Caco-2 (cell line): ENCODE measurements at regions not wholly inside any gene's neighbourhood (a gene's known extent, or its start where the extent isn't known, plus 50 kb on each side); places are given as distances from the start of the nearest gene placed in this dataset.

Experiments
- BruUV-seq: library from RNA; stranded (reverse); fragments of 400-500 nt; replicated peaks from 2 replicates; lab custom pipeline; 2021; lab: Mats Ljungman, UMichigan
- CTCF ChIA-PET: fragments of 300-600 bp; sonication (Branson Sonifier 250); formaldehyde crosslinking; loops from one replicate; lab custom pipeline; 2022; ENCODE audit warnings: antibody characterized with exemption; lab: Charles Lee
- POLR2A ChIA-PET: fragments of 300-600 bp; sonication (Branson Sonifier 250); formaldehyde crosslinking; loops from one replicate; lab custom pipeline; 2022; ENCODE audit warnings: antibody characterized with exemption; lab: Charles Lee
- DNase-seq, 2 experiments: peaks; one replicate each; pipeline versions ENCODE4 v3.0.0 to v3.0.0-alpha.2; 2020 to 2022
- H3K27me3 ChIP-seq: replicated peaks from 2 replicates; pipeline ENCODE4 v1.6.0; 2011; ENCODE audit warnings: low read length; ENCODE audit not compliant: control insufficient read depth, insufficient read depth
- H3K36me3 ChIP-seq: 2 replicates; pipeline ENCODE4 v1.5.1; 2011; ENCODE audit warnings: low read length; ENCODE audit not compliant: control insufficient read depth, insufficient read depth
- H3K4me1 ChIP-seq: fragments of 250-450 bp; sonication (Bioruptor Pico); 2 replicates; pipeline ENCODE4 v1.5.1; 2020; ENCODE audit warnings: mild to moderate bottlenecking
- H3K4me3 ChIP-seq: 2 replicates; pipeline ENCODE4 v1.5.1; 2011; ENCODE audit warnings: low read depth, mild to moderate bottlenecking, control low read depth, low read length
- H3K9me3 ChIP-seq: fragments of 250-450 bp; sonication (Bioruptor Pico); 2 replicates; pipeline ENCODE4 v1.5.1; 2020; ENCODE audit warnings: mild to moderate bottlenecking, moderate library complexity
- H3K27ac Mint-ChIP-seq: one replicate; pipeline ENCODE4 v1.8.0; 2022; ENCODE audit warnings: mixed read lengths; ENCODE audit not compliant: unreplicated experiment
- H3K27me3 Mint-ChIP-seq: one replicate; pipeline ENCODE4 v1.8.0; 2022; ENCODE audit warnings: mixed read lengths; ENCODE audit not compliant: insufficient read depth, unreplicated experiment
- H3K36me3 Mint-ChIP-seq: one replicate; pipeline ENCODE4 v1.8.0; 2022; ENCODE audit warnings: mild to moderate bottlenecking, mixed read lengths; ENCODE audit not compliant: insufficient read depth, unreplicated experiment
- H3K4me1 Mint-ChIP-seq: one replicate; pipeline ENCODE4 v1.8.0; 2022; ENCODE audit warnings: low read depth, mixed read lengths; ENCODE audit not compliant: unreplicated experiment
- H3K4me3 Mint-ChIP-seq: one replicate; pipeline ENCODE4 v1.8.0; 2022; ENCODE audit warnings: mild to moderate bottlenecking, moderate library complexity, mixed read lengths; ENCODE audit not compliant: unreplicated experiment
- H3K9me3 Mint-ChIP-seq: one replicate; pipeline ENCODE4 v1.8.0; 2022; ENCODE audit warnings: mixed read lengths; ENCODE audit not compliant: unreplicated experiment
- intact Hi-C: fragments of 100-400 bp; cut with micrococcal nuclease; formaldehyde crosslinking; loops from one replicate; pipeline ENCODE4 v1.10.0; 2022; ENCODE audit not compliant: unreplicated experiment
- TF ChIP-seq, protein P1 (sequence below), 2 experiments: fragments of 200-600 bp in 1 of 2; IDR thresholded peaks; 1 replicate in 1 of 2; 2 replicates in 1 of 2; pipeline versions ENCODE4 v1.5.1 to v1.8.0; 2011 to 2022; ENCODE audit warnings: antibody characterized with exemption in 1 of 2, control low read depth in 1 of 2, inconsistent platforms in 1 of 2, low read depth in 1 of 2, low read length in 1 of 2, mild to moderate bottlenecking in 1 of 2, moderate library complexity in 1 of 2; ENCODE audit not compliant: insufficient read depth in 1 of 2, severe bottlenecking in 1 of 2, unreplicated experiment in 1 of 2

DNA sequence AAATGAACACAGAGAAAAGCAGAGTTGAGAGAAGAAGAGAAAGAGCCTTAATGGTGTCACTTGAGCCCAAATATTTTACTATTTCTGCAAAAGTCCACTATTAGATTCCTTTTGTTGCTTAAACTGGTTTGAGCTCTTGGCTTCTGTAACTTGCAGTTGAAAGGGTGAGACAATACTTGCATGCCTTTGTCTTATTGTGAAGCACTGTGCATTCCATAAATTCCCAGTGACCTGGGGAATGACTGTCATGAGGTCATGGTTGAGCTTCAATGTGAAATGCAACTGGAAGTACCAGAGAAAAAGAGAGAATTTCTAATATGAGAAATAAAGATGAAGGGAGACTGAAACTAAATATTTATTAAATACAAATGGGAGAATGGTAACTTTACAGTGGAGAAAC, 310.9 kb downstream of the TDRD3 start:
- no peak for DNase-seq
- Histone ChIP-seq H3K36me3 (no peaks in the 10 kb centered on the region), H3K27me3 (no peaks in the 10 kb centered on the region), H3K4me1 (no peaks in the 10 kb centered on the region), H3K4me3 (no peak overlapping the region), H3K9me3 (no peaks in the 10 kb centered on the region)
- TF ChIP-seq, protein P1, sequence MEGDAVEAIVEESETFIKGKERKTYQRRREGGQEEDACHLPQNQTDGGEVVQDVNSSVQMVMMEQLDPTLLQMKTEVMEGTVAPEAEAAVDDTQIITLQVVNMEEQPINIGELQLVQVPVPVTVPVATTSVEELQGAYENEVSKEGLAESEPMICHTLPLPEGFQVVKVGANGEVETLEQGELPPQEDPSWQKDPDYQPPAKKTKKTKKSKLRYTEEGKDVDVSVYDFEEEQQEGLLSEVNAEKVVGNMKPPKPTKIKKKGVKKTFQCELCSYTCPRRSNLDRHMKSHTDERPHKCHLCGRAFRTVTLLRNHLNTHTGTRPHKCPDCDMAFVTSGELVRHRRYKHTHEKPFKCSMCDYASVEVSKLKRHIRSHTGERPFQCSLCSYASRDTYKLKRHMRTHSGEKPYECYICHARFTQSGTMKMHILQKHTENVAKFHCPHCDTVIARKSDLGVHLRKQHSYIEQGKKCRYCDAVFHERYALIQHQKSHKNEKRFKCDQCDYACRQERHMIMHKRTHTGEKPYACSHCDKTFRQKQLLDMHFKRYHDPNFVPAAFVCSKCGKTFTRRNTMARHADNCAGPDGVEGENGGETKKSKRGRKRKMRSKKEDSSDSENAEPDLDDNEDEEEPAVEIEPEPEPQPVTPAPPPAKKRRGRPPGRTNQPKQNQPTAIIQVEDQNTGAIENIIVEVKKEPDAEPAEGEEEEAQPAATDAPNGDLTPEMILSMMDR (IDR thresholded peaks at IDR 0.05; ENCODE audit: insufficient read depth in 1 of 2, low read depth in 1 of 2, low read length in 1 of 2, severe bottlenecking in 1 of 2, unreplicated experiment in 1 of 2) = no peak
- H3K36me3 Mint-ChIP-seq = no peaks in the 10 kb centered on the region
- no TSS peak for BruUV-seq
- intact Hi-C loops = no loop called here
- ChIA-PET POLR2A (no interaction called here), CTCF (no interaction called here)
- H3K4me1 Mint-ChIP-seq = peaks cover 9% of the 10 kb centered on the region
- no peak overlapping the region for H3K4me3 Mint-ChIP-seq
- peaks cover 13% of the 10 kb centered on the region for H3K9me3 Mint-ChIP-seq
- no peaks in the 10 kb centered on the region for H3K27me3 Mint-ChIP-seq
- H3K27ac Mint-ChIP-seq = no peak overlapping the region

DNA sequence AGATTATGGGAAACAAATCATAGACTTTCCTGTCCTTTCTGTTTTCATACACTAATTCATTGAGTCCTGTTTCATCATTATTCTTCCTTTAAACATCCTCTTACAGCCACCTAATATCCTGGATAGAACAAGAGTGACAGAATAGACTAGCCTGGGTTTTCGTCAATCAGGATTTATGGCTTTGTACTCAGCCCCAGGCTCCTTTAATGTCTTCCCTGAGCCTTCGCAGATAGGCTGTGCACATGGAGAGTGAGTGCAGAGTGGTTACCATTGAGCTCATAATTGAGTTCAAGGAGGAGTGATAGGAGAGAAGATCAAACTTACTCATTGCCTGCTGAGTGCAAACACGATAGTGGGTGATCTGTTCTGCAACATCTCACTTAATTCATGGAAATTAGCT, 304.9 kb downstream of the TDRD3 start:
- ChIA-PET POLR2A (no interaction called here), CTCF (interaction anchor here (0.7 kb wide), 1 partner anchor 302 kb away, joined by 3 read pairs; no protein-coding TSS in a partner anchor)
- H3K27me3 ChIP-seq = no peaks in the 10 kb centered on the region
- DNase-seq = no peak
- no peaks in the 10 kb centered on the region for H3K36me3 Mint-ChIP-seq
- TF ChIP-seq, protein P1 (IDR thresholded peaks at IDR 0.05; ENCODE audit: insufficient read depth in 1 of 2, low read depth in 1 of 2, low read length in 1 of 2, severe bottlenecking in 1 of 2, unreplicated experiment in 1 of 2) = no peak
- no peaks in the 10 kb centered on the region for H3K9me3 ChIP-seq
- no peaks in the 10 kb centered on the region for H3K9me3 Mint-ChIP-seq
- H3K27me3 Mint-ChIP-seq = peaks cover 13% of the 10 kb centered on the region
- no peaks in the 10 kb centered on the region for H3K4me1 Mint-ChIP-seq
- H3K36me3 ChIP-seq = no peaks in the 10 kb centered on the region
- H3K4me3 Mint-ChIP-seq = no peak overlapping the region
- intact Hi-C loops = no loop called here
- H3K4me3 ChIP-seq = no peak overlapping the region
- H3K27ac Mint-ChIP-seq = no peak overlapping the region
- H3K4me1 ChIP-seq = no peaks in the 10 kb centered on the region
- BruUV-seq = no TSS peak

DNA sequence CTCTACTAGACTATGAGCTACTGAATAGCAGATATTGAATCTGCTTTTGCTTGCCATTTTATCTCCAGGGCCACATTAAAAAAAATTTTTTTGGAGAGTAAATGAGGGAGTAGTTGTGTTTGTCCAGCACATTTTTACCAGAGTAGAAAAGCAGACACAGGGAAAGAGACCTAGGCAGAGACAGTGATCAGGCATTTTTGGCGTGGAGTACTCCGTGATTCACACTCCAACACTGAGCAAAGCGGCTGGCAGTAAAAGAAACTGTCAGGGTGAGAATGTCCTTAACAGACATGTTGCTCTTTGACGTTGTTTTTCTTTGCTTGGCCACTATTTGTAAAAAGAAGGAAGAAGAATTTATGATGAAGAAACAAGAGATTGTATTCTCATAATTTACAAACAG, 304.0 kb downstream of the TDRD3 start:
- H3K36me3 Mint-ChIP-seq = no peaks in the 10 kb centered on the region
- TF ChIP-seq, protein P1 (IDR thresholded peaks at IDR 0.05; ENCODE audit: insufficient read depth in 1 of 2, low read depth in 1 of 2, low read length in 1 of 2, severe bottlenecking in 1 of 2, unreplicated experiment in 1 of 2) = no peak
- no peak for DNase-seq
- no peak overlapping the region for H3K27ac Mint-ChIP-seq
- POLR2A ChIA-PET = no interaction called here
- Histone ChIP-seq H3K9me3 (no peaks in the 10 kb centered on the region), H3K36me3 (no peaks in the 10 kb centered on the region), H3K4me1 (no peaks in the 10 kb centered on the region), H3K4me3 (no peak overlapping the region), H3K27me3 (no peaks in the 10 kb centered on the region)
- intact Hi-C loops = no loop called here
- H3K4me1 Mint-ChIP-seq = no peaks in the 10 kb centered on the region
- no peaks in the 10 kb centered on the region for H3K9me3 Mint-ChIP-seq
- peaks cover 13% of the 10 kb centered on the region for H3K27me3 Mint-ChIP-seq
- no peak overlapping the region for H3K4me3 Mint-ChIP-seq
- BruUV-seq = no TSS peak
- CTCF ChIA-PET = no interaction called here
